ENCODE measurements at regions not wholly inside any gene's neighbourhood (a gene's known extent, or its start where the extent isn't known, plus 50 kb on each side); places are given as distances from the start of the nearest gene placed in this dataset.

DNA sequence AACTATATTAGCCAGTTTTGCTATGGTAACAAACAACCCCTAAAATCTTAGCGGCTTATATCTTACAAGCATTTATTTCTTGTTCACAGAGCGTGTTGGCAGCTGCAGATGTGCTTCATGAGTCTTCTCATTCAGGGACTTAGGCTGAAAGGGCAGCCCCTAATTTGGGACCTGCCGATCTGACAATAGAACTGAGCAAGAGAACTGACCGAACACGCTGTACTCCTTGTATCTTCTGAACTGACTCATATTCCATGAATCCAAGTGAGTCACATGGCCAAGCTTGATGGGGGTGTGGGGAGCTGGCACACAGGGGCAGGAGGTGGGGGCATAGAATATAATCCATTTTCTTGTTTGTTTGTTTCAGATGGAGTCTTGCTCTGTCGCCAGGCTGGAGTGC is 481.7 kb upstream of the CADM1 start:
- TF ChIP-seq, protein P1, sequence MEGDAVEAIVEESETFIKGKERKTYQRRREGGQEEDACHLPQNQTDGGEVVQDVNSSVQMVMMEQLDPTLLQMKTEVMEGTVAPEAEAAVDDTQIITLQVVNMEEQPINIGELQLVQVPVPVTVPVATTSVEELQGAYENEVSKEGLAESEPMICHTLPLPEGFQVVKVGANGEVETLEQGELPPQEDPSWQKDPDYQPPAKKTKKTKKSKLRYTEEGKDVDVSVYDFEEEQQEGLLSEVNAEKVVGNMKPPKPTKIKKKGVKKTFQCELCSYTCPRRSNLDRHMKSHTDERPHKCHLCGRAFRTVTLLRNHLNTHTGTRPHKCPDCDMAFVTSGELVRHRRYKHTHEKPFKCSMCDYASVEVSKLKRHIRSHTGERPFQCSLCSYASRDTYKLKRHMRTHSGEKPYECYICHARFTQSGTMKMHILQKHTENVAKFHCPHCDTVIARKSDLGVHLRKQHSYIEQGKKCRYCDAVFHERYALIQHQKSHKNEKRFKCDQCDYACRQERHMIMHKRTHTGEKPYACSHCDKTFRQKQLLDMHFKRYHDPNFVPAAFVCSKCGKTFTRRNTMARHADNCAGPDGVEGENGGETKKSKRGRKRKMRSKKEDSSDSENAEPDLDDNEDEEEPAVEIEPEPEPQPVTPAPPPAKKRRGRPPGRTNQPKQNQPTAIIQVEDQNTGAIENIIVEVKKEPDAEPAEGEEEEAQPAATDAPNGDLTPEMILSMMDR (IDR thresholded peaks at IDR 0.05) = no peak
- TF ChIP-seq TCF7L2 (IDR thresholded peaks at IDR 0.05; ENCODE audit: low read depth, low read length) = no peak
- TF ChIP-seq POLR2AphosphoS5 (IDR thresholded peaks at IDR 0.05; ENCODE audit: low read depth, low read length) = no peak
- TF ChIP-seq SIN3A (IDR thresholded peaks at IDR 0.05; ENCODE audit: borderline replicate concordance, insufficient read depth, low read depth, low read length) = no peak
